Stimulated activated naive CD8-positive, alpha-beta T cell treated with anti-CD3 and anti-CD28 coated beads, Interleukin-15, amount 100 ng/mL, for 72 hours (primary cell): ENCODE measurements at regions not wholly inside any gene's neighbourhood (a gene's known extent, or its start where the extent isn't known, plus 50 kb on each side); places are given as distances from the start of the nearest gene placed in this dataset.
A peak's percentile ranks its signal among the peaks of the same experiment; 100 is the strongest.

Experiments
- ATAC-seq: fragments of 150-1000 bp; cut with Tn5 transposase; 2 replicates; pipeline ENCODE4 v1.10.0; 2021; ENCODE audit warnings: mild to moderate bottlenecking, moderate library complexity
- DNase-seq, 2 donors: peaks; one replicate each; pipeline ENCODE4 v3.0.0; 2021 to 2022
- H3K27ac Mint-ChIP-seq, 2 donors: one replicate each; pipeline ENCODE4 v1.8.0; 2022; ENCODE audit warnings: mild to moderate bottlenecking in 2 of 2, mixed read lengths in 2 of 2, moderate library complexity in 2 of 2
- H3K27me3 Mint-ChIP-seq: one replicate; pipeline ENCODE4 v1.8.0; 2022; ENCODE audit warnings: mixed read lengths
- H3K4me1 Mint-ChIP-seq: one replicate; pipeline ENCODE4 v1.8.0; 2022; ENCODE audit warnings: mild to moderate bottlenecking, mixed read lengths
- H3K4me3 Mint-ChIP-seq, 2 donors: one replicate each; pipeline ENCODE4 v1.8.0; 2022; ENCODE audit warnings: mild to moderate bottlenecking in 2 of 2, mixed read lengths in 2 of 2, moderate library complexity in 1 of 2
- H3K9me3 Mint-ChIP-seq, 2 donors: one replicate each; pipeline ENCODE4 v1.8.0; 2022; ENCODE audit warnings: mixed read lengths in 2 of 2

DNA sequence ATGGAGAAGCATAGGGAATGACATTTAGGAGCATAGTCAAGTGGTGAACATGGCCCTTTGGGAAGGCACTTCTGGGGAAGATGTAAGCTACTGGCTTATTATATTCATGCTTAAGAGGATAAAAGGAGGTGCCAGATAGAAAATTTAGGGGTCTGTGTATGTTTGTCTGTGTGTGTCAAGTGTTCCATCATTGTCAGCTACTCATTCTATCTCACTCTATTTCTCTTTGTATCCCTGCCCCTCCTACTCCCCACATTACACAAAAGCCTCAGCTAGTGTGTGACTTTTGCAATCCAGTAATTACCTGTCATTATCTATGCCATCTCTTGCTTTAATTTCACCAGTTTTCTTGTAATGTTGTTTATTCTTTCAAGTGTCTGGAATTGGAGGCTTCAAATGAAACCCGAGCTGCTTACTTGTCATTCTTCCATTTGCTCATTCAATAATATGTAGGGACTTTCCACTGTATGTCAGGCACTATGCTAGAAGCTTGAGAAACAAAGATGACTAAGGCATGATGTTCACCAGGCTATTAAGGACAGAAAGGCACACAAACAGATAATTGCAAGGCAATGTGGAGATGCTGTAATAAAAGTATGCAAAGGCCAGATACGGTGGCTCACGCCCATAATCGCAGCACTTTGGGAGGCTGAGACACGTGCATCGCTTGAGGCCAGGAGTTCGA, 229.8 kb upstream of the TEX13C start:
- H3K27ac Mint-ChIP-seq = no peak overlapping the region

DNA sequence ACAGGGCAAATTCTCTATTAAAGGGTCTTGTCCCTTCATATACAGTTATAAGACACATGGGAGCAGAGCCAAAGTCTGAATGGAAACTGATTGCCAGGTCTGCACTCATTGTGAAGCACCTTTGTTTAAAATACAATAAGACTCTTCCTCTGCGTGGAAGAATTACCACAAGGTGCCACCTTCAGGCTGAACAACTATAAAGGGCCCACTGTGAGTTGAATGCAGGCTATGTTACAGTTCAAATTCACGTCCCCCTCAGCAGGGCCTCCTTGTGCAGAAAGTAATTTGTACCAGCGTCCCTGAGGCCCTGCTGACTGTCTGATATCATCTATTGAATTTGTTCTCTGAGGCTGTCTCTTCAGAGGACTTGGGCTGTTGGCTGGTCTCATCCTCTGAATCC, 225.8 kb upstream of the TEX13C start:
- Mint-ChIP-seq H3K27ac (no peak overlapping the region), H3K4me3 (no peak overlapping the region)
- no peak for ATAC-seq

More for the DNA sequence above, 229.8 kb upstream of the TEX13C start:
- DNase-seq (no peak), ATAC-seq (no peak)
- no peaks in the 10 kb centered on the region for H3K4me1 Mint-ChIP-seq
- H3K4me3 Mint-ChIP-seq = no peak overlapping the region
- H3K27me3 Mint-ChIP-seq = no peaks in the 10 kb centered on the region
- H3K9me3 Mint-ChIP-seq = no peaks in the 10 kb centered on the region

DNA sequence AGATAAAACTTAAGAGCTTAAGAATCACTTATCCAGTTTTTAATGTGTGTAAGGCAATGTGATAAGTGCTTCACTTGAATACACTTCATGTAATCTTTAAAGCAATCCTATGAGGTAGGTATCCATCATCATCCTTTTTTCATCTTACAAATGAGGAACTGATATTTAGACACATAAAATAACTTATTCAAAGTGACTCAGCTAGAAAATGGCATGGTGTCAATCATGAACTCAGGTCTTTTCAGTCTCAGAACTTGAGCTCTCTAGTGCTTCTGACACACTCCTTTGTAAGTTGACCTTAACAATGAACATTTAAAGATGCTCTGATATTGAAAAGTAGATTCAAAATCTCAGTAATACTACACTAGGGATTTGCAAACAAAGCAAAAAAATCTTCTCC, 224.8 kb upstream of the TEX13C start:
- Mint-ChIP-seq H3K4me3 (no peak overlapping the region), H3K9me3 (no peaks in the 10 kb centered on the region), H3K27ac (peak overlapping the region in 1 of 2 donors; percentile 33), H3K27me3 (no peaks in the 10 kb centered on the region), H3K4me1 (no peaks in the 10 kb centered on the region)
- ATAC-seq = no peak
- no peak for DNase-seq

More for the DNA sequence above, 225.8 kb upstream of the TEX13C start:
- Mint-ChIP-seq H3K27me3 (no peaks in the 10 kb centered on the region), H3K4me1 (no peaks in the 10 kb centered on the region), H3K9me3 (no peaks in the 10 kb centered on the region)
- no peak for DNase-seq

- no peaks in the 10 kb centered on the region for H3K9me3 Mint-ChIP-seq
Observed at GRCh38 chrX:125096469-125096868, 223.2 kb upstream of the TEX13C start.

GRCh38 chrX:125096870-125097269, 222.8 kb upstream of the TEX13C start:
- H3K4me3 Mint-ChIP-seq = no peak overlapping the region
- DNase-seq (no peak), ATAC-seq (no peak)
- no peaks in the 10 kb centered on the region for H3K27me3 Mint-ChIP-seq
- no peaks in the 10 kb centered on the region for H3K9me3 Mint-ChIP-seq
- H3K27ac Mint-ChIP-seq = no peak overlapping the region
- no peaks in the 10 kb centered on the region for H3K4me1 Mint-ChIP-seq

More at GRCh38 chrX:125096469-125096868, 223.2 kb upstream of the TEX13C start:
- ATAC-seq (no peak), DNase-seq (no peak)
- Mint-ChIP-seq H3K4me1 (no peaks in the 10 kb centered on the region), H3K27me3 (no peaks in the 10 kb centered on the region), H3K27ac (no peak overlapping the region), H3K4me3 (no peak overlapping the region)

GRCh38 chrX:125101971-125102755, 217.5 kb upstream of the TEX13C start:
- H3K4me1 Mint-ChIP-seq = no peaks in the 10 kb centered on the region
- no peak overlapping the region for H3K4me3 Mint-ChIP-seq
- DNase-seq (no peak), ATAC-seq (no peak)
- no peaks in the 10 kb centered on the region for H3K9me3 Mint-ChIP-seq
- no peaks in the 10 kb centered on the region for H3K27me3 Mint-ChIP-seq
- H3K27ac Mint-ChIP-seq = no peak overlapping the region

GRCh38 chrX:125103693-125104092, 216.0 kb upstream of the TEX13C start:
- Mint-ChIP-seq H3K27ac (no peak overlapping the region), H3K27me3 (no peaks in the 10 kb centered on the region), H3K4me1 (no peaks in the 10 kb centered on the region), H3K9me3 (no peaks in the 10 kb centered on the region), H3K4me3 (no peak overlapping the region)
- DNase-seq (no peak), ATAC-seq (no peak)

DNA sequence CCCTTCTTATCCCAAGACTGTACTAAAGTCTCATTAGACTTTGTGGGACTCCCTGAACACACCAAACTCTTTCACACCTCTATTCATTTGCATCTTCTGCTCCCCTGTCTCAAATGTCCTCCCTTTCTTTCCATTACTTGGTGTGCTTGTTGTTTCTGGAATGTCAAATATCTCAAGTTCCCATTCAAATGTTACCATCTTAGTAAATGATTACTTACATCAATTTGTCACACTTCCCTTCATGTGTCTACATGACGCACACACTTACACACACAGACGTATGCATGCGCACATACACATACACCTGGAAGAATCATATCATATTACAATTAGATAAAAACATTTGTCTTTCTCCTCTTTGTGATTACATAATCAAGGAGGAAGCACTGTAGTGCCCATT, 210.8 kb upstream of the TEX13C start:
- DNase-seq (no peak), ATAC-seq (no peak)
- no peaks in the 10 kb centered on the region for H3K9me3 Mint-ChIP-seq
- H3K4me3 Mint-ChIP-seq = no peak overlapping the region
- no peaks in the 10 kb centered on the region for H3K27me3 Mint-ChIP-seq
- no peak overlapping the region for H3K27ac Mint-ChIP-seq
- H3K4me1 Mint-ChIP-seq = no peaks in the 10 kb centered on the region

- DNase-seq (no peak), ATAC-seq (no peak)
- Mint-ChIP-seq H3K4me3 (no peak overlapping the region), H3K27ac (no peak overlapping the region), H3K27me3 (no peaks in the 10 kb centered on the region), H3K4me1 (no peaks in the 10 kb centered on the region), H3K9me3 (peaks cover 5 to 8% of the 10 kb centered on the region in 2 donors)
Observed at GRCh38 chrX:125131164-125131563, 188.5 kb upstream of the TEX13C start.

DNA sequence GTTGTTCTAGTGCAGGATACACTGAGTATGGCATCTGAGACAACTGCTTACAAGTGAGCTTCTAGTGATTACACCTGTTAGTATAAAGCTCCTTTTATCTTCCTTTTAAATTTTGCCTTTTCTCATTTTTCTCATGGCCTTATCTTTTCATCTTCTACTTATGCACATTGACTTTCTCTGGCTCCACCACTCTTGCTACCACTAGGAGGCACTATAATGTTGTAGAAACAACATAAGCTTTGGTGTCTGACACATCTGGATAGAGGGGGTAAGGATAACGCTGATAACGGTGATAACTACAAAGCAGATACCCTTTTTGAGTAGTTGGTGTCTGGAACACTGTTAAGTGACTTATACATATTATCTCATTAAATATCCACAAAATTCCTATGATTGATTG, 187.4 kb upstream of the TEX13C start:
- Mint-ChIP-seq H3K9me3 (peaks cover 5 to 8% of the 10 kb centered on the region in 2 donors), H3K27ac (no peak overlapping the region), H3K4me3 (no peak overlapping the region), H3K4me1 (no peaks in the 10 kb centered on the region), H3K27me3 (no peaks in the 10 kb centered on the region)
- ATAC-seq (peak; percentile 55), DNase-seq (no peak)

DNA sequence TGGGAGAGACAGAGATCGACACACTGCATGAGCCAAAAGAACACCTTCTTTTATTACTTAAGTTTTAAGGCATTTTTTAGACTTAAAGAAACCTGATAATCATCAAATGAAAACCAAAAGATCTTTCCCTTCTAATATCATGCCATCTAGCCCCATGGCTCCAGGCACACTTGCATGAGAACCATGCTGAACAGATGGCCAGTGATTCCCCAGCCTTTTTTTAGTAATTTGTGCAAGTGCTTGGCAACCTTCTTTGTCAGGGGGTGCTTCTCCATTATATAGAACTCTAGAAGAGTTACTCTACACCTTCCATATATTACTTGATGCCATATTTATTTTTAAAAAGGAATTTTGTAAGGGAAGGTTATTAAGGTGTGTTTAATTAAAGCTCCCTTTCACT, 182.2 kb upstream of the TEX13C start:
- no peak overlapping the region for H3K4me3 Mint-ChIP-seq
- DNase-seq (no peak), ATAC-seq (no peak)
- H3K27me3 Mint-ChIP-seq = no peaks in the 10 kb centered on the region
- H3K27ac Mint-ChIP-seq = no peak overlapping the region
- H3K9me3 Mint-ChIP-seq = no peaks in the 10 kb centered on the region
- H3K4me1 Mint-ChIP-seq = no peaks in the 10 kb centered on the region

DNA sequence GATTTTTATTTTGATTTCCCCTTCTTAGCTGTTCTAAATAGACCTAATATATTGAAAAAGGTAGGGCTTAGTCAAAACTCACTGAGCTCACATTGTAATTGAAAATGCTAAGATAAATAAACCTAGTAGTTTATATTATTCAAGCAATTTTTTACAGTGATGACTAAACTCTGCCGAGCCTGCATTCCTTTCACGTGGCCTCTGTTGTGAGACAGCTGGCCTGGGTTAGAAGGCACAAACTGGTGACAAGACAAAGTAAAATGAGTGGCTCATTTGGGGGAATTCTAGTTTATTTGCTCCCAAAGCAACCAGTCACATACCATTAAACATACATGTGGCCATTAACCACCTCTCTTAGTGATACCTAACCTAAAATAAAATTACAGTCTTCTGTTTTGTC, 169.4 kb upstream of the TEX13C start:
- no peak overlapping the region for H3K27ac Mint-ChIP-seq
- no peaks in the 10 kb centered on the region for H3K27me3 Mint-ChIP-seq
- no peaks in the 10 kb centered on the region for H3K9me3 Mint-ChIP-seq
- H3K4me1 Mint-ChIP-seq = no peaks in the 10 kb centered on the region
- H3K4me3 Mint-ChIP-seq = no peak overlapping the region
- ATAC-seq = no peak
- no peak for DNase-seq

DNA sequence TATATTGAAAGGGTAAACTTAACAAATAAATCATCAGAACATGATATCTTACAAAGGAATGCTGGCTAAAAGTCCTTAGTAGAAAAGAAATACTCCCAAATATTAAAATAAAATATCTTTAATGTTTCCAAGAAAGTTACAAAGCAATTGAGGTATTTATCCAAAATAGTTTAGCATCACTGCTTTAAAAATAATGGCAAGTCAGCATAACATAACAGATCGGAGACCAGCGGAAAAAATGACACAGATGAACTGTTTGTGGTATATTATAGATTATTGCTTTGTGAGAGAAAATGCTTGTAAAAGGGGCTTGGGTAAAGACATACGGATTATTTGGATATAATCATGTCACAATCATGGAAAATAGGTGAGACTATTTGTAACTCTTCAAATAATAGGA, 168.5 kb upstream of the TEX13C start:
- no peak overlapping the region for H3K4me3 Mint-ChIP-seq
- ATAC-seq = no peak
- H3K27me3 Mint-ChIP-seq = no peaks in the 10 kb centered on the region

GRCh38 chrX:125152011-125152410, 167.7 kb upstream of the TEX13C start:
- DNase-seq (no peak), ATAC-seq (no peak)
- H3K27ac Mint-ChIP-seq = peak overlapping the region in 1 of 2 donors; percentile 42
- H3K27me3 Mint-ChIP-seq = no peaks in the 10 kb centered on the region
- no peaks in the 10 kb centered on the region for H3K4me1 Mint-ChIP-seq
- H3K4me3 Mint-ChIP-seq = no peak overlapping the region
- H3K9me3 Mint-ChIP-seq = no peaks in the 10 kb centered on the region

More for the DNA sequence above, 168.5 kb upstream of the TEX13C start:
- no peaks in the 10 kb centered on the region for H3K4me1 Mint-ChIP-seq
- no peak for DNase-seq
- H3K27ac Mint-ChIP-seq = no peak overlapping the region
- H3K9me3 Mint-ChIP-seq = no peaks in the 10 kb centered on the region

GRCh38 chrX:125153621-125154020, 166.1 kb upstream of the TEX13C start:
- no peak for ATAC-seq
- Mint-ChIP-seq H3K27ac (peak overlapping the region in 1 of 2 donors; percentile 42), H3K27me3 (no peaks in the 10 kb centered on the region), H3K4me3 (no peak overlapping the region), H3K4me1 (no peaks in the 10 kb centered on the region), H3K9me3 (no peaks in the 10 kb centered on the region)
- no peak for DNase-seq
